ENCODE measurements at regions not wholly inside any gene's neighbourhood (a gene's known extent, or its start where the extent isn't known, plus 50 kb on each side); places are given as distances from the start of the nearest gene placed in this dataset.

- TF ChIP-seq CHD7 (IDR thresholded peaks at IDR 0.05; ENCODE audit: insufficient replicate concordance, low read length) (no peak), YY1 (IDR thresholded peaks at IDR 0.05; ENCODE audit: low read depth, low read length) (no peak), SIN3A (conservative IDR thresholded peaks at IDR 0.05 in 1 of 2, IDR thresholded peaks at IDR 0.05 in 1 of 2; ENCODE audit: low read depth in 1 of 2, low read length in 2 of 2) (no peak), HDAC2 (IDR thresholded peaks at IDR 0.05; ENCODE audit: borderline replicate concordance in 1 of 2, low read depth in 2 of 2, low read length in 2 of 2) (no peak), RNF2 (IDR thresholded peaks at IDR 0.05; ENCODE audit: borderline replicate concordance, low read depth, low read length, missing control alignments, poor library complexity, severe bottlenecking) (no peak), NRF1 (IDR thresholded peaks at IDR 0.05; ENCODE audit: low read depth, low read length) (no peak), CTBP2 (IDR thresholded peaks at IDR 0.05; ENCODE audit: borderline replicate concordance, insufficient read depth, insufficient read length, low read length) (no peak), CHD2 (IDR thresholded peaks at IDR 0.05; ENCODE audit: low read length) (no peak), SP1 (IDR thresholded peaks at IDR 0.05; ENCODE audit: low read depth, low read length) (no peak)
These were observed 167.5 kb upstream of the TMTC4 start (continued) for GRCh38 chr13:100842136-100842535.
